ENCODE measurements at regions not wholly inside any gene's neighbourhood (a gene's known extent, or its start where the extent isn't known, plus 50 kb on each side); places are given as distances from the start of the nearest gene placed in this dataset.
"Not testable (repeated sequence)": the region's sequence is repeated elsewhere in the genome, so short reads cannot be mapped to it uniquely, and the experiment has no call there.

- Mint-ChIP-seq H3K4me3 (no peak overlapping the region), H3K4me1 (no peaks in the 10 kb centered on the region), H3K27me3 (peaks cover 13% of the 10 kb centered on the region), H3K36me3 (peaks cover 11% of the 10 kb centered on the region), H3K27ac (no peak overlapping the region), H3K9me3 (peaks cover 17% of the 10 kb centered on the region)
- no peak for ATAC-seq
Observed at GRCh38 chr9:7316166-7316795, 483.3 kb downstream of the DMAC1 start.

- Mint-ChIP-seq H3K36me3 (peaks cover 11% of the 10 kb centered on the region), H3K4me3 (no peak overlapping the region), H3K9me3 (peaks cover 21% of the 10 kb centered on the region), H3K4me1 (no peaks in the 10 kb centered on the region), H3K27me3 (peaks cover 13% of the 10 kb centered on the region), H3K27ac (no peak overlapping the region)
- ATAC-seq, result no peak
Observed at GRCh38 chr9:7315746-7316145, 483.8 kb downstream of the DMAC1 start.

- H3K4me3 Mint-ChIP-seq, result no peak overlapping the region
- H3K36me3 Mint-ChIP-seq, result peaks cover 11% of the 10 kb centered on the region
- peaks cover 13% of the 10 kb centered on the region for H3K27me3 Mint-ChIP-seq
- ATAC-seq, result no peak
- no peaks in the 10 kb centered on the region for H3K4me1 Mint-ChIP-seq
- no peak overlapping the region for H3K27ac Mint-ChIP-seq
- H3K9me3 Mint-ChIP-seq, result peaks cover 25% of the 10 kb centered on the region
Observed at GRCh38 chr9:7315116-7315515, 484.5 kb downstream of the DMAC1 start.

GRCh38 chr9:7313389-7313788 lies 486.2 kb downstream of the DMAC1 start:
- ATAC-seq, result no peak
- Mint-ChIP-seq H3K27ac (no peak overlapping the region), H3K4me1 (no peaks in the 10 kb centered on the region), H3K4me3 (no peak overlapping the region), H3K27me3 (peaks cover 13% of the 10 kb centered on the region), H3K9me3 (peaks cover 34% of the 10 kb centered on the region), H3K36me3 (peaks cover 11% of the 10 kb centered on the region)

- H3K27ac Mint-ChIP-seq, H3K4me1 Mint-ChIP-seq, ATAC-seq, H3K4me3 Mint-ChIP-seq: not testable (repeated sequence)
- peaks cover 30% of the 10 kb centered on the region for H3K27me3 Mint-ChIP-seq
- peaks cover 11% of the 10 kb centered on the region for H3K36me3 Mint-ChIP-seq
- peaks cover 46% of the 10 kb centered on the region for H3K9me3 Mint-ChIP-seq
Observed at GRCh38 chr9:7309051-7309450, 490.5 kb downstream of the DMAC1 start.

- H3K4me1 Mint-ChIP-seq, result no peaks in the 10 kb centered on the region
Observed at GRCh38 chr9:7305677-7306076, 493.9 kb downstream of the DMAC1 start.

GRCh38 chr9:7304627-7304995 lies 495.0 kb downstream of the DMAC1 start:
- no peak overlapping the region for H3K27ac Mint-ChIP-seq
- H3K4me3 Mint-ChIP-seq, result no peak overlapping the region
- H3K27me3 Mint-ChIP-seq, result peaks cover 50% of the 10 kb centered on the region
- H3K36me3 Mint-ChIP-seq, result no peaks in the 10 kb centered on the region
- peaks cover 20% of the 10 kb centered on the region for H3K9me3 Mint-ChIP-seq
- ATAC-seq, result no peak
- H3K4me1 Mint-ChIP-seq, result no peaks in the 10 kb centered on the region

More at GRCh38 chr9:7305677-7306076, 493.9 kb downstream of the DMAC1 start:
- Mint-ChIP-seq H3K4me3 (no peak overlapping the region), H3K36me3 (no peaks in the 10 kb centered on the region), H3K9me3 (peaks cover 28% of the 10 kb centered on the region), H3K27ac (no peak overlapping the region), H3K27me3 (peaks cover 50% of the 10 kb centered on the region)
- ATAC-seq, result no peak

GRCh38 chr9:7303907-7304626 lies 495.5 kb downstream of the DMAC1 start:
- peaks cover 18% of the 10 kb centered on the region for H3K9me3 Mint-ChIP-seq
- no peak overlapping the region for H3K4me3 Mint-ChIP-seq
- H3K27ac Mint-ChIP-seq, result no peak overlapping the region
- ATAC-seq, result no peak
- no peaks in the 10 kb centered on the region for H3K36me3 Mint-ChIP-seq
- H3K4me1 Mint-ChIP-seq, result no peaks in the 10 kb centered on the region
- H3K27me3 Mint-ChIP-seq, result peaks cover 50% of the 10 kb centered on the region

- H3K36me3 Mint-ChIP-seq, result no peaks in the 10 kb centered on the region
- H3K4me1 Mint-ChIP-seq, result peaks cover 7% of the 10 kb centered on the region
- peaks cover 50% of the 10 kb centered on the region for H3K27me3 Mint-ChIP-seq
- ATAC-seq, result peak; percentile 14
- no peak overlapping the region for H3K27ac Mint-ChIP-seq
- peaks cover 5% of the 10 kb centered on the region for H3K9me3 Mint-ChIP-seq
- no peak overlapping the region for H3K4me3 Mint-ChIP-seq
Observed at GRCh38 chr9:7300484-7300883, 499.1 kb downstream of the DMAC1 start.

GRCh38 chr9:7298123-7298522 lies 501.5 kb downstream of the DMAC1 start:
- Mint-ChIP-seq H3K9me3 (peaks cover 4% of the 10 kb centered on the region), H3K27ac (no peak overlapping the region), H3K36me3 (no peaks in the 10 kb centered on the region), H3K4me3 (no peak overlapping the region), H3K4me1 (peaks cover 7% of the 10 kb centered on the region), H3K27me3 (peaks cover 29% of the 10 kb centered on the region)
- peak; percentile 95 for ATAC-seq

GRCh38 chr9:7297521-7297920 lies 502.1 kb downstream of the DMAC1 start:
- H3K36me3 Mint-ChIP-seq, result no peaks in the 10 kb centered on the region
- peaks cover 7% of the 10 kb centered on the region for H3K4me1 Mint-ChIP-seq
- ATAC-seq, result no peak
- H3K4me3 Mint-ChIP-seq, result no peak overlapping the region
- H3K27me3 Mint-ChIP-seq, result peaks cover 23% of the 10 kb centered on the region
- no peak overlapping the region for H3K27ac Mint-ChIP-seq
- peaks cover 4% of the 10 kb centered on the region for H3K9me3 Mint-ChIP-seq

GRCh38 chr9:7293091-7293490 lies 506.5 kb downstream of the DMAC1 start:
- H3K9me3 Mint-ChIP-seq, result peaks cover 5% of the 10 kb centered on the region
- peaks cover 25% of the 10 kb centered on the region for H3K27me3 Mint-ChIP-seq
- no peak overlapping the region for H3K4me3 Mint-ChIP-seq
- ATAC-seq, result no peak
- H3K27ac Mint-ChIP-seq, result no peak overlapping the region
- peaks cover 13% of the 10 kb centered on the region for H3K4me1 Mint-ChIP-seq
- no peaks in the 10 kb centered on the region for H3K36me3 Mint-ChIP-seq

DNA sequence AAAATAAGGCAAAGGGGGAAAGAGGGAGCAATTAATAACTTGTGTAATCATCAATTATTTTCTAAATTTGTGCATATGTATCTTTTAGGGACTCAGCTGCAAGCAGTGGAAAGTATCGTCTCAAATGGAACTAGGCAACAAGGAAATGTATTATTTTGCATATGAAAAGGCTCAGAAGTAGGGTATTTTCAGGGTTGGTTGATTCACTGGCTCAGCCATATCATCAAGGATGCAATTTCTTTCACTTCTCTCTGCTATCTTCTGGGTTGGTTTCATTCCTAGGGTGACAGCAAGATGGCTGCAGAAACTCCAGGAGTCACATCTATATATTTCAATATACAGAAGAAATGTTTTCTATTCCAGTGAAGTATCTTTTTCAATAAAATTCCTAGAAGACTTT lies 509.8 kb downstream of the DMAC1 start:
- H3K4me1 Mint-ChIP-seq, result peaks cover 8% of the 10 kb centered on the region
- peaks cover 17% of the 10 kb centered on the region for H3K27me3 Mint-ChIP-seq
- H3K9me3 Mint-ChIP-seq, result peaks cover 3% of the 10 kb centered on the region
- ATAC-seq, result peak; percentile 50
- H3K4me3 Mint-ChIP-seq, result no peak overlapping the region
- H3K27ac Mint-ChIP-seq, result no peak overlapping the region
- H3K36me3 Mint-ChIP-seq, result no peaks in the 10 kb centered on the region

GRCh38 chr9:7287986-7288385 lies 511.6 kb downstream of the DMAC1 start:
- Mint-ChIP-seq H3K4me3 (no peak overlapping the region), H3K27me3 (peaks cover 17% of the 10 kb centered on the region), H3K36me3 (no peaks in the 10 kb centered on the region), H3K9me3 (peaks cover 3% of the 10 kb centered on the region), H3K4me1 (peaks cover 8% of the 10 kb centered on the region), H3K27ac (no peak overlapping the region)
- no peak for ATAC-seq

DNA sequence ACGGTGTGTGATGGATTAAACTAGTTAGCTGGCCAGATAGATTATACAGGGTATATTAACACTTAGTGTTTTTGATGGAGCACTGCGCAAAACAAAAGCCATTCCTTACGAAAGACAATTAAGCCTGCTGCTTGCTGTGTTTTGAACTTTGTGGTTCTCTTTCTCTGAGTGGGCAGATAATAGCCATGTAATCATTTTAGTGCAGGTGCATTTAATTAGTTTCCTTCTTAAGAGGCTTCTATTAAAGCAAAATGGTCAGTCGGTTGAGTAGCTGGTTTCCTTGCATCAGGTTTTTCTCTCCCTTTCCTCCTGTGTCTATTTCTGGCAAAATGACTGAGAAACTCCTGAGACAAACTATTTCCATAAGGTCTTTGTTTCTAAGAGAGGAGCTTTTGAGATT lies 512.5 kb downstream of the DMAC1 start:
- H3K27ac Mint-ChIP-seq, result no peak overlapping the region

GRCh38 chr9:7286101-7286500 lies 513.5 kb downstream of the DMAC1 start:
- no peak overlapping the region for H3K27ac Mint-ChIP-seq
- H3K36me3 Mint-ChIP-seq, result no peaks in the 10 kb centered on the region
- ATAC-seq, result no peak
- H3K4me3 Mint-ChIP-seq, result no peak overlapping the region
- H3K27me3 Mint-ChIP-seq, result peaks cover 27% of the 10 kb centered on the region
- peaks cover 8% of the 10 kb centered on the region for H3K4me1 Mint-ChIP-seq
- peaks cover 3% of the 10 kb centered on the region for H3K9me3 Mint-ChIP-seq

More for the DNA sequence above, 512.5 kb downstream of the DMAC1 start:
- Mint-ChIP-seq H3K36me3 (no peaks in the 10 kb centered on the region), H3K4me3 (no peak overlapping the region), H3K4me1 (peaks cover 8% of the 10 kb centered on the region), H3K9me3 (peaks cover 3% of the 10 kb centered on the region), H3K27me3 (peaks cover 24% of the 10 kb centered on the region)
- ATAC-seq, result no peak

Measured in stimulated activated memory B cell treated with anti-CD40 and anti-IgM and Interleukin-4, amounts not matched to agents 10 μg/mL and 1 μg/mL and 100 μg/mL, for 72 hours (primary cell).